PC-9 (cell line): ENCODE measurements at regions not wholly inside any gene's neighbourhood (a gene's known extent, or its start where the extent isn't known, plus 50 kb on each side); places are given as distances from the start of the nearest gene placed in this dataset.

Experiments used
- BruUV-seq: library from RNA; stranded (reverse); fragments of 400-500 nt; replicated peaks from 2 replicates; lab custom pipeline; 2021; lab: Mats Ljungman, UMichigan
- CTCF ChIA-PET: fragments of 300-600 bp; sonication (Branson Sonifier 250); formaldehyde crosslinking; loops from one replicate; lab custom pipeline; 2022; ENCODE audit warnings: antibody characterized with exemption; lab: Charles Lee
- POLR2A ChIA-PET: fragments of 300-600 bp; sonication (Branson Sonifier 250); formaldehyde crosslinking; loops from one replicate; lab custom pipeline; 2022; ENCODE audit warnings: antibody characterized with exemption; ENCODE audit not compliant: unreplicated experiment; lab: Charles Lee
- DNase-seq, 2 experiments: peaks; one replicate each; pipeline versions ENCODE4 v3.0.0 to v3.0.0-alpha.2; 2015 to 2022; ENCODE audit warnings: mixed read lengths in 1 of 2
- H2AFZ ChIP-seq: fragments of 200-600 bp; sonication (generic); 2 replicates; pipeline ENCODE4 v1.8.1; 2017; ENCODE audit warnings: antibody characterized with exemption
- H3F3A ChIP-seq: fragments of 200-600 bp; sonication (generic); 2 replicates; pipeline ENCODE4 v1.8.1; 2017; ENCODE audit warnings: antibody characterized with exemption, mild to moderate bottlenecking, low read depth; ENCODE audit not compliant: insufficient read depth
- H3K27ac ChIP-seq: fragments of 200-600 bp; sonication (generic); 2 replicates; pipeline ENCODE4 v1.6.1; 2016; ENCODE audit warnings: mixed run types
- H3K27me3 ChIP-seq: fragments of 200-600 bp; sonication (generic); 2 replicates; pipeline ENCODE4 v1.6.1; 2016; ENCODE audit warnings: low read depth, mixed run types; ENCODE audit not compliant: insufficient read depth
- H3K36me3 ChIP-seq: fragments of 200-600 bp; sonication (generic); 2 replicates; pipeline ENCODE4 v1.6.1; 2016; ENCODE audit warnings: low read depth, mixed run types
- H3K4me1 ChIP-seq: fragments of 200-600 bp; sonication (generic); replicated peaks from 2 replicates; pipeline ENCODE4 v1.6.1; 2016; ENCODE audit warnings: mixed run types; ENCODE audit not compliant: insufficient read depth
- H3K4me2 ChIP-seq: fragments of 200-600 bp; sonication (generic); 2 replicates; pipeline ENCODE4 v1.6.1; 2017; ENCODE audit warnings: mixed run types
- H3K4me3 ChIP-seq: fragments of 200-600 bp; sonication (generic); 2 replicates; pipeline ENCODE4 v1.6.1; 2016; ENCODE audit warnings: mixed run types
- H3K79me2 ChIP-seq: fragments of 200-600 bp; sonication (generic); 2 replicates; pipeline ENCODE4 v1.6.1; 2017; ENCODE audit warnings: low read depth, mixed run types
- H3K9me2 ChIP-seq: fragments of 200-600 bp; sonication (generic); 2 replicates; pipeline ENCODE4 v1.8.1; 2017; ENCODE audit warnings: mild to moderate bottlenecking; ENCODE audit not compliant: insufficient read depth
- H3K9me3 ChIP-seq: fragments of 200-600 bp; sonication (generic); 2 replicates; pipeline ENCODE4 v1.8.1; 2016; ENCODE audit warnings: low read depth; ENCODE audit not compliant: insufficient read depth
- H4K20me1 ChIP-seq: fragments of 200-600 bp; sonication (generic); 2 replicates; pipeline ENCODE4 v1.8.1; 2017; ENCODE audit not compliant: insufficient read depth
- EZH2 ChIP-seq: fragments of 200-600 bp; sonication (generic); IDR thresholded peaks from 2 replicates; pipeline ENCODE4 v1.8.0; 2017; ENCODE audit warnings: antibody characterized with exemption, low read depth
- intact Hi-C: fragments of 100-400 bp; cut with micrococcal nuclease; formaldehyde crosslinking; loops from one replicate; pipeline ENCODE4 v1.10.0; 2022; ENCODE audit not compliant: unreplicated experiment
- TF ChIP-seq, protein P1 (sequence below): fragments of 200-600 bp; sonication (generic); conservative IDR thresholded peaks from 2 replicates; pipeline ENCODE4 v1.6.1; 2017; ENCODE audit warnings: mixed run types, antibody characterized with exemption, mild to moderate bottlenecking, moderate library complexity

DNA sequence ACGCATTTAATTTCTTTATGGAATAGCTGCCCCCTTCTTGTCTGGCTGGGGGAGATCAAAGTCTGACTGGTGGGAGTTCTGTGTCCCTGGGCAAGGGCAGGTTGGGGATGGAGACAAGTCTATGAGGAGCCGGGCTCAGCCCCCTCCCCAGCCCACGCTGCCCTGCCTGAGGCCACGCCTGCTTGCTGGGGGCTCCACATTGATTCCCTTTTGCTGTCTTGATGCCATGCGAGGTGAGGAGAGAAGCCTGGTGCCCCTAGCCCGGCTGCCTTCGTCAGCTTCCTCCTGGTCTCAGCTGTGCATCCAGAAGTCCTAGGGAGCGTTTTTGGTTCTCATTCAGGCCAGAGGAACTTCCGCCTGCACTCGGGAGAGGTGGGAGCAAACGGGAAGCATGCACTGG lies 247.9 kb downstream of the NDUFA10 start:
- TF ChIP-seq, protein P1, sequence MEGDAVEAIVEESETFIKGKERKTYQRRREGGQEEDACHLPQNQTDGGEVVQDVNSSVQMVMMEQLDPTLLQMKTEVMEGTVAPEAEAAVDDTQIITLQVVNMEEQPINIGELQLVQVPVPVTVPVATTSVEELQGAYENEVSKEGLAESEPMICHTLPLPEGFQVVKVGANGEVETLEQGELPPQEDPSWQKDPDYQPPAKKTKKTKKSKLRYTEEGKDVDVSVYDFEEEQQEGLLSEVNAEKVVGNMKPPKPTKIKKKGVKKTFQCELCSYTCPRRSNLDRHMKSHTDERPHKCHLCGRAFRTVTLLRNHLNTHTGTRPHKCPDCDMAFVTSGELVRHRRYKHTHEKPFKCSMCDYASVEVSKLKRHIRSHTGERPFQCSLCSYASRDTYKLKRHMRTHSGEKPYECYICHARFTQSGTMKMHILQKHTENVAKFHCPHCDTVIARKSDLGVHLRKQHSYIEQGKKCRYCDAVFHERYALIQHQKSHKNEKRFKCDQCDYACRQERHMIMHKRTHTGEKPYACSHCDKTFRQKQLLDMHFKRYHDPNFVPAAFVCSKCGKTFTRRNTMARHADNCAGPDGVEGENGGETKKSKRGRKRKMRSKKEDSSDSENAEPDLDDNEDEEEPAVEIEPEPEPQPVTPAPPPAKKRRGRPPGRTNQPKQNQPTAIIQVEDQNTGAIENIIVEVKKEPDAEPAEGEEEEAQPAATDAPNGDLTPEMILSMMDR: no peak
- H2AFZ ChIP-seq: no peak overlapping the region
- ChIA-PET CTCF (no interaction called here), POLR2A (no interaction called here)
- no peak overlapping the region for H3K4me3 ChIP-seq
- H3K27me3 ChIP-seq: peaks cover 100% of the 10 kb centered on the region
- no TSS peak for BruUV-seq
- no peak overlapping the region for H3K4me2 ChIP-seq
- H3K9me2 ChIP-seq: no peaks in the 10 kb centered on the region
- no peaks in the 10 kb centered on the region for H3F3A ChIP-seq
- no peaks in the 10 kb centered on the region for H3K4me1 ChIP-seq
- no peak overlapping the region for H3K27ac ChIP-seq
- no peaks in the 10 kb centered on the region for H3K79me2 ChIP-seq
- intact Hi-C loops: no loop called here
- DNase-seq: no peak
- no peaks in the 10 kb centered on the region; the same call in 1 of the 2 replicates for H3K9me3 ChIP-seq
- no peaks in the 10 kb centered on the region for H4K20me1 ChIP-seq
- H3K36me3 ChIP-seq: no peaks in the 10 kb centered on the region

DNA sequence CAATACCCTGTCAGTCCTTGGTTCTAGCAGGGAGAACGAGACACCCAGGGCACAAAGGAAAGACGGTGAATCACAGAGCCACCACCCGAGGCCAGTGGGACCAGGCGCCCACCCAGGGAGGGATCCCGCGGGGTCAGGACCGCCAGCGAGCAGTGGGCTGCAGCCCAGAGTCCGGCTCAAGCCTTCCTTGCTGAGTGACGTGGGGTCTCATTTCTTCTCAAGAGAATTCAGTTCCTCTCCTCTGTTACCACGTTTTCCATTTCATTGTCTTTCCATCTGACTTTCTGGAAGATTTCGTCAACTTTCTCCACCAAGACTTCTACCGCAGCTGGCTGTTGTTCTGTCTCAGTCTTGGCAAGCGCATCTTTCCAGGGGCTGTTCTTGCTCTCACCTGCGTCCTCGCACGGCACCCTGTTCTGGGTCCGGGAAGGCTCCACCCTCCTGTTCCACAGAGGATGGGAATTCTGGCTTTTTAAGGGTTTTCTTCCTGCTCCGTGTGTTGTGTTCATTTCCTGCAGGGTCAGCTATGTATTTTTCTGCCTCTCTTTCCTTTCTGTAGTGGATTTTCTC lies 248.6 kb downstream of the NDUFA10 start:
- no peak overlapping the region for H2AFZ ChIP-seq
- no peaks in the 10 kb centered on the region; the same call in 1 of the 2 replicates for H3K9me3 ChIP-seq
- POLR2A ChIA-PET: no interaction called here
- no peaks in the 10 kb centered on the region for H3F3A ChIP-seq
- H3K4me2 ChIP-seq: no peak overlapping the region
- no peaks in the 10 kb centered on the region for H4K20me1 ChIP-seq
- H3K36me3 ChIP-seq: no peaks in the 10 kb centered on the region
- CTCF ChIA-PET: no interaction called here
- H3K79me2 ChIP-seq: no peaks in the 10 kb centered on the region
- peaks cover 99% of the 10 kb centered on the region for H3K27me3 ChIP-seq
- H3K27ac ChIP-seq: no peak overlapping the region
- BruUV-seq: no TSS peak
- DNase-seq: no peak
- no peak overlapping the region for H3K4me3 ChIP-seq
- no peaks in the 10 kb centered on the region for H3K4me1 ChIP-seq
- H3K9me2 ChIP-seq: no peaks in the 10 kb centered on the region
- intact Hi-C loops: no loop called here
- TF ChIP-seq, protein P1: no peak
- no peak for TF ChIP-seq EZH2

DNA sequence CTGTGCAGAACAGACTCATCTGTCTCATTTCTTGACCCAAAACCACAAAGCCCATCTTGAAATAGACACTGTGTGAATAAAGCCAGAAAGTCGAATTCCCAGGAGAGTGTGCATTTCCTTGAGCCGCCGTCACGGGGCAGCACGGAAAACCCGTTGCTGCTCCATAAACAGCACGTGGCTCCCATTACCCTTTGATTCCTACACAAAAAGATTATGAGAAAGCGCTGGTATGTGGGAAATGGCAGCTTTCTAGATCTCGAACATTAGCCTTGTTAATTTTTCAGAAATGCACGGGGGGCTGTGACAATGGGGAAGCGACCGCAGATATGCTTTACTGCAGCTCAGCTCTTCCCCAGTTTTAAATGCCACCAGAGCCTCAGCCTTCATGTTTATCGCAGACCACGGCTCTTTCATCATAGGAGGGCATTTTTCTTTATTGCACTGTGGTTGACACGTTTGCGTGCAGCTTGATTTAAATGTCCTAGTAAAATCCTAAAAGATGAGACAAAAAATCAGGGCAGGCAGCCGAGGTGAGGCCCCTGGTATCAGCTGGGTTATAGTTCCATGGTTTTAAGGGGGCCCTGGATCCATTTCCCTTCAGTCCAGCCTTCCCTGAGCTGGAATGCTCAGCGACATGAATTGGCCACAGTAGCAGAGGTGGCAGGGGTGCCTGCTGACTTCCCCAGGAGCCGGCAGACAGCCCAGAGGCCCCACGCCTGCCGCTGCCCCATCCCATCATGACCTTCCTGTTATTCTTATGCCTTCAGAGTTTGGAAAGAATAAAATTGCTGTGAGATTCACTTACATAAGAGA lies 249.3 kb downstream of the NDUFA10 start:
- Histone ChIP-seq H3K27me3 (peaks cover 99% of the 10 kb centered on the region), H3K36me3 (no peaks in the 10 kb centered on the region), H3K4me2 (no peak overlapping the region), H3K27ac (no peak overlapping the region), H3F3A (no peaks in the 10 kb centered on the region), H3K4me3 (no peak overlapping the region), H4K20me1 (no peaks in the 10 kb centered on the region), H3K9me3 (no peaks in the 10 kb centered on the region; the same call in 1 of the 2 replicates), H2AFZ (no peak overlapping the region), H3K79me2 (no peaks in the 10 kb centered on the region), H3K4me1 (no peaks in the 10 kb centered on the region), H3K9me2 (no peaks in the 10 kb centered on the region)
- POLR2A ChIA-PET: no interaction called here
- DNase-seq: no peak
- CTCF ChIA-PET: no interaction called here
- no TSS peak for BruUV-seq
- TF ChIP-seq EZH2: no peak
- TF ChIP-seq, protein P1: no peak
- intact Hi-C loops: no loop called here
